Thoracic aorta (tissue), 2 donors: ENCODE measurements at regions not wholly inside any gene's neighbourhood (a gene's known extent, or its start where the extent isn't known, plus 50 kb on each side); places are given as distances from the start of the nearest gene placed in this dataset.

ENCODE experiments used
- ATAC-seq: fragments of 150-250 bp; one replicate; pipeline ENCODE4 v1.8.0; 2017; ENCODE audit warnings: low read depth; ENCODE audit not compliant: insufficient number of reproducible peaks, low FRiP score
- DNase-seq: peaks from one replicate; pipeline ENCODE4 v3.0.0-alpha.2; 2020; ENCODE audit warnings: low spot score
- H3K27ac ChIP-seq, 2 donors: fragments of 200-600 bp; sonication (generic); 1 replicate in 1 of 2; 2 replicates in 1 of 2; pipeline ENCODE4 v1.5.1; 2016; ENCODE audit warnings: mild to moderate bottlenecking in 2 of 2, moderate library complexity in 2 of 2
- H3K27me3 ChIP-seq: fragments of 200-600 bp; sonication (generic); replicated peaks from 2 replicates; pipeline ENCODE4 v1.6.0; 2016; ENCODE audit warnings: mild to moderate bottlenecking; ENCODE audit not compliant: insufficient read depth
- H3K36me3 ChIP-seq: fragments of 200-600 bp; sonication (generic); one replicate; pipeline ENCODE4 v1.5.1; 2016
- H3K4me1 ChIP-seq, 2 donors: fragments of 200-600 bp; sonication (generic); 1 replicate in 1 of 2; 2 replicates in 1 of 2; pipeline versions ENCODE4 v1.5.1 to v1.6.0; 2016; ENCODE audit warnings: low read depth in 2 of 2, mild to moderate bottlenecking in 1 of 2; ENCODE audit not compliant: control insufficient read depth in 1 of 2
- H3K4me3 ChIP-seq: fragments of 200-600 bp; sonication (generic); 2 replicates; pipeline ENCODE4 v1.5.1; 2016; ENCODE audit warnings: mild to moderate bottlenecking
- H3K9me3 ChIP-seq: fragments of 200-600 bp; sonication (generic); 2 replicates; pipeline ENCODE4 v1.5.1; 2016
- TF ChIP-seq, protein P1 (sequence below): fragments of 200-600 bp; sonication (generic); IDR thresholded peaks from one replicate; pipeline ENCODE4 v1.5.1; 2019; ENCODE audit warnings: antibody characterized with exemption

GRCh38 chr2:239531456-239532241 lies 130.8 kb upstream of the HDAC4 start:
- no peak for ATAC-seq
- no peaks in the 10 kb centered on the region for H3K9me3 ChIP-seq

DNA sequence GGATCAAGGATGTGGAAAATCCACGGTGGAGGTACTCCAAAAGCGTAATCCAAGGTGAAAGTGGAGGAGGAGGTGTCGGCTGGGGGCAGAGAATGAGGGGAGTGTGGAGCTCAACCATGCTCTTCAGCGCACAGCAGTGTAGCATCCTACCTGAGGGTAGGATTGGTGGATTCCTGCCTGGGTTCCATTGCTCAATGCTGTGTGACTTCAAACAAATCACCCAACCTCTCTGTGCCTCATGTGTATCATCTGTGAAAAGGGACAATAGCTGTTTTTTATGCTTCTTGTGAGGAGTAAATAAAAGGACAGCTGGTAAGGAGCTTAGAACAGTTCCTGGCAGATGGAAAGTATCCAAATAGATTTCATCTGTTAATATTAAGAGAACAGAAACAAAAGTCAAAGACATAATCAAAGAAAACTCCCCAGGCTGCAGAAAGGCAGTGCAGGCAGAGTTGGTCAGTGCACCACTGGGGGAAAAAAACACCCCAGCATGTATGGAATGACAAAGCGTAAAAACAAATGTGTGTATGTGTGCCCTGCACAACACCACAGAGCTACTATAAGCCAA lies 130.0 kb upstream of the HDAC4 start:
- H3K27me3 ChIP-seq, result no peaks in the 10 kb centered on the region
- no peak for DNase-seq
- H3K4me1 ChIP-seq, result no peaks in the 10 kb centered on the region
- TF ChIP-seq, protein P1, sequence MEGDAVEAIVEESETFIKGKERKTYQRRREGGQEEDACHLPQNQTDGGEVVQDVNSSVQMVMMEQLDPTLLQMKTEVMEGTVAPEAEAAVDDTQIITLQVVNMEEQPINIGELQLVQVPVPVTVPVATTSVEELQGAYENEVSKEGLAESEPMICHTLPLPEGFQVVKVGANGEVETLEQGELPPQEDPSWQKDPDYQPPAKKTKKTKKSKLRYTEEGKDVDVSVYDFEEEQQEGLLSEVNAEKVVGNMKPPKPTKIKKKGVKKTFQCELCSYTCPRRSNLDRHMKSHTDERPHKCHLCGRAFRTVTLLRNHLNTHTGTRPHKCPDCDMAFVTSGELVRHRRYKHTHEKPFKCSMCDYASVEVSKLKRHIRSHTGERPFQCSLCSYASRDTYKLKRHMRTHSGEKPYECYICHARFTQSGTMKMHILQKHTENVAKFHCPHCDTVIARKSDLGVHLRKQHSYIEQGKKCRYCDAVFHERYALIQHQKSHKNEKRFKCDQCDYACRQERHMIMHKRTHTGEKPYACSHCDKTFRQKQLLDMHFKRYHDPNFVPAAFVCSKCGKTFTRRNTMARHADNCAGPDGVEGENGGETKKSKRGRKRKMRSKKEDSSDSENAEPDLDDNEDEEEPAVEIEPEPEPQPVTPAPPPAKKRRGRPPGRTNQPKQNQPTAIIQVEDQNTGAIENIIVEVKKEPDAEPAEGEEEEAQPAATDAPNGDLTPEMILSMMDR, result no peak
- H3K4me3 ChIP-seq, result no peak overlapping the region
- H3K36me3 ChIP-seq, result no peaks in the 10 kb centered on the region
- H3K27ac ChIP-seq, result no peak overlapping the region
- H3K9me3 ChIP-seq, result no peaks in the 10 kb centered on the region
- ATAC-seq, result no peak

More at GRCh38 chr2:239531456-239532241, 130.8 kb upstream of the HDAC4 start:
- TF ChIP-seq, protein P1, result no peak
- H3K4me1 ChIP-seq, result no peaks in the 10 kb centered on the region
- H3K36me3 ChIP-seq, result no peaks in the 10 kb centered on the region
- H3K27me3 ChIP-seq, result no peaks in the 10 kb centered on the region
- no peak for DNase-seq
- no peak overlapping the region for H3K27ac ChIP-seq
- no peak overlapping the region for H3K4me3 ChIP-seq

DNA sequence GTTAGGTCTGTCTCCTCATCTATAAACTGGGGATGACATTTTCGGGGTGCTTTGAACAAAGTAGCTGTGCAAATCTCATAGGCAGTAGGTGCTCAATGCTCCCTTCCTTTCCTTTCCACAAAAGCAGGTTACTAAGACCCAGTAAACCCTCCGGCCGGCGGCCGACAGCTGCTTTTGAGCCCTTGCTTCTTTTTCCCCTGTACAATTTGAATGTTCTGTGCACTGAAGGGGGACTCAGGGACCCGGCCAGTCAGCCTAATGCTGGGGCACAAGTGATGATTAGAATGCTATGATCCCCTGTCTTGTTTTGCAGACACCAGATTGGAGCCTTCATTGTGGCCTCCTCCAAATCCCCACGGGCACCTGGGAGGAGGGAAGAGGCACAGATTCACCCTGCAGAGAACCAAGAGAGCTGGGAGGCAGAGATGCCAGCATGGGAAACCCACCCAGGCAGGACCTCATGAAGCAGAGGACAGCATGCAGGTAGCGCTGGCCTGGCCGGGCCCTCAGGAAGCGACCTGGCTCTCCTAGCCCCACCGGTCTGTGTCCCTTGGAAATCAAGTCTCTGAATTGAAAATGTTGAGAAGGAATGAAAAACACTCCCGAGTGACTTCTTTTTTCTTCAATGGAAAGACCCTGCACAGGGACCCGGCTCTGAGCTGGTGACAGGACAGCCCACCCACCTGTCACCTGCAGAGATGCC lies 128.6 kb upstream of the HDAC4 start:
- TF ChIP-seq, protein P1, result no peak
- Histone ChIP-seq H3K27me3 (no peaks in the 10 kb centered on the region), H3K36me3 (no peaks in the 10 kb centered on the region), H3K9me3 (no peaks in the 10 kb centered on the region), H3K4me1 (no peaks in the 10 kb centered on the region), H3K4me3 (no peak overlapping the region), H3K27ac (no peak overlapping the region)
- ATAC-seq (no peak), DNase-seq (no peak)

DNA sequence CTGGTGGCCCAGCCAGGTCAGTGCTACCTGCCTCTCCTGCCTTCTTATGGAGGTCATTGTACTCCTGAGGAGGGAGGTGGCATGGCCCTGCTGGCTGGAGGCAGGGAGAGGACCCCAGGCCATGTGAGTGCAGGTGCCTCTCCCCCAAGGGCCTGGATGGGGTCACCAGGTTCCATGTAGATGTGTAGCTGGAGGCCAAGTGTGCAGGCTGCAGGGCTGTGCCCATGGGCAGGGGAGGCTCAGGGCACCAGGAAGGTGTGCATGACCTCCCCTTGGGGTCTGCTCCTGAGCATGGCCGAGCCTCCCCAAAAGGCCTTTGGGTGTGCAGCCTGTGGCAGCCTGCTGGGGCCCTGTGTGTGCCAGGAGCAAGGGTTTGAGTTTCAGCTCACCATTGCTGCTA lies 128.1 kb upstream of the HDAC4 start:
- Histone ChIP-seq H3K9me3 (no peaks in the 10 kb centered on the region), H3K27ac (no peak overlapping the region), H3K36me3 (no peaks in the 10 kb centered on the region), H3K4me1 (no peaks in the 10 kb centered on the region), H3K4me3 (no peak overlapping the region), H3K27me3 (no peaks in the 10 kb centered on the region)
- no peak for DNase-seq
- ATAC-seq, result no peak
- TF ChIP-seq, protein P1, result no peak

- H3K9me3 ChIP-seq, result no peaks in the 10 kb centered on the region
- no peaks in the 10 kb centered on the region for H3K27me3 ChIP-seq
- ATAC-seq, result no peak
- TF ChIP-seq, protein P1, result no peak
- no peaks in the 10 kb centered on the region for H3K4me1 ChIP-seq
- H3K4me3 ChIP-seq, result no peak overlapping the region
- no peak for DNase-seq
- no peak overlapping the region for H3K27ac ChIP-seq
- no peaks in the 10 kb centered on the region for H3K36me3 ChIP-seq
Observed at GRCh38 chr2:239528146-239528545, 127.3 kb upstream of the HDAC4 start.
